Neural crest cell (in vitro differentiated cells): ENCODE measurements at regions not wholly inside any gene's neighbourhood (a gene's known extent, or its start where the extent isn't known, plus 50 kb on each side); places are given as distances from the start of the nearest gene placed in this dataset.

Experiments used
- DNase-seq: peaks from one replicate; pipeline ENCODE4 v3.0.0; 2021; ENCODE audit warnings: low read depth, mixed read lengths, low spot score
- H3K27ac Mint-ChIP-seq: one replicate; pipeline ENCODE4 v1.8.0; 2021; ENCODE audit warnings: mild to moderate bottlenecking, mixed read lengths; ENCODE audit not compliant: unreplicated experiment
- H3K27me3 Mint-ChIP-seq: 2 replicates; pipeline ENCODE4 v1.8.0; 2021; ENCODE audit warnings: low read depth, mild to moderate bottlenecking, mixed read lengths
- H3K36me3 Mint-ChIP-seq: 2 replicates; pipeline ENCODE4 v1.8.0; 2021; ENCODE audit warnings: low read depth, mild to moderate bottlenecking, mixed read lengths
- H3K4me1 Mint-ChIP-seq: 2 replicates; pipeline ENCODE4 v1.8.0; 2021; ENCODE audit warnings: mixed read lengths
- H3K4me3 Mint-ChIP-seq: one replicate; pipeline ENCODE4 v1.8.0; 2021; ENCODE audit warnings: mild to moderate bottlenecking, mixed read lengths
- H3K9me3 Mint-ChIP-seq: 2 replicates; pipeline ENCODE4 v1.8.0; 2021; ENCODE audit warnings: mixed read lengths
- TF ChIP-seq, protein P1 (sequence below): fragments of 200-600 bp; sonication (generic); conservative IDR thresholded peaks from 2 replicates; pipeline ENCODE4 v1.5.0; 2021; ENCODE audit warnings: antibody characterized with exemption, mild to moderate bottlenecking

DNA sequence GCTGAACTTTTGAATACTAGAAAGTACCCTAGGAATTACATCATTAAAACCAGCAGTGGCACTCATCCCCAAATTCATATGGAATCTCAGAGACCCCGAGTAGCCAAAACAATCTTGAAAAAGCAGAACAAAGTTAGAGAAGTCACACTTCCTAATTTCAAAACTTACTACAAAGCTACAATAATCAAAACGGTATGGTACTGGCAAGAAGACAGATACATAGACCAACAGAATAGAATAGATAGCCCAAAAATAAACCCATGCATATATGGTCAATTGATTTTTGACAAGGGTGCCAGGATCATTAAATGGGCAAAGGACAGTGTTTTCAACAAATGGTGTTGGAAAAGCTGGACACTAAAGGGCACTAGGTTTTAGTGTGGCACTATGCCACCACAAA, 176.0 kb upstream of the NDUFV2 start:
- DNase-seq, result no peak
- no peak overlapping the region for H3K27ac Mint-ChIP-seq
- no peaks in the 10 kb centered on the region for H3K4me1 Mint-ChIP-seq
- H3K27me3 Mint-ChIP-seq, result no peaks in the 10 kb centered on the region
- no peak overlapping the region for H3K4me3 Mint-ChIP-seq
- TF ChIP-seq, protein P1, sequence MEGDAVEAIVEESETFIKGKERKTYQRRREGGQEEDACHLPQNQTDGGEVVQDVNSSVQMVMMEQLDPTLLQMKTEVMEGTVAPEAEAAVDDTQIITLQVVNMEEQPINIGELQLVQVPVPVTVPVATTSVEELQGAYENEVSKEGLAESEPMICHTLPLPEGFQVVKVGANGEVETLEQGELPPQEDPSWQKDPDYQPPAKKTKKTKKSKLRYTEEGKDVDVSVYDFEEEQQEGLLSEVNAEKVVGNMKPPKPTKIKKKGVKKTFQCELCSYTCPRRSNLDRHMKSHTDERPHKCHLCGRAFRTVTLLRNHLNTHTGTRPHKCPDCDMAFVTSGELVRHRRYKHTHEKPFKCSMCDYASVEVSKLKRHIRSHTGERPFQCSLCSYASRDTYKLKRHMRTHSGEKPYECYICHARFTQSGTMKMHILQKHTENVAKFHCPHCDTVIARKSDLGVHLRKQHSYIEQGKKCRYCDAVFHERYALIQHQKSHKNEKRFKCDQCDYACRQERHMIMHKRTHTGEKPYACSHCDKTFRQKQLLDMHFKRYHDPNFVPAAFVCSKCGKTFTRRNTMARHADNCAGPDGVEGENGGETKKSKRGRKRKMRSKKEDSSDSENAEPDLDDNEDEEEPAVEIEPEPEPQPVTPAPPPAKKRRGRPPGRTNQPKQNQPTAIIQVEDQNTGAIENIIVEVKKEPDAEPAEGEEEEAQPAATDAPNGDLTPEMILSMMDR, result no peak
- peaks cover 19% of the 10 kb centered on the region for H3K9me3 Mint-ChIP-seq
- H3K36me3 Mint-ChIP-seq, result peaks cover 6% of the 10 kb centered on the region

DNA sequence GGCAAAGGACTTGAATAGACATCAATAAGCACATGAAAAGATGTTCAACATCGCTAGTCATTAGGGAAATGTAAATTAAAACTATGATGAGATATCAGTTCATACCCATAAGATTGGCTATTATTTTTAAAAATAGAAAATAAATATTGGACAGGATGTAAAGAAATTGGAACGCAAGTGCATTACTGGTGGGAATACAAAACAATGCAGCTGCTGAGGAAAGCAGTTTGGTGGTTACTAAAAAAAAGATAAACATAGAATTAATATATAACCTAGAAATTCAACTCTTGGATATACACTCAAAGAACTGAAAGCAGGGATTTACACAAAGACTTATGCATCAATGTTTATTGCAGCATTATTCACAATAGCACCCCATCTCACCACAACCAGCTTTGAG, 174.5 kb upstream of the NDUFV2 start:
- no peak for DNase-seq
- H3K9me3 Mint-ChIP-seq, result peaks cover 22% of the 10 kb centered on the region
- peaks cover 6% of the 10 kb centered on the region for H3K36me3 Mint-ChIP-seq

DNA sequence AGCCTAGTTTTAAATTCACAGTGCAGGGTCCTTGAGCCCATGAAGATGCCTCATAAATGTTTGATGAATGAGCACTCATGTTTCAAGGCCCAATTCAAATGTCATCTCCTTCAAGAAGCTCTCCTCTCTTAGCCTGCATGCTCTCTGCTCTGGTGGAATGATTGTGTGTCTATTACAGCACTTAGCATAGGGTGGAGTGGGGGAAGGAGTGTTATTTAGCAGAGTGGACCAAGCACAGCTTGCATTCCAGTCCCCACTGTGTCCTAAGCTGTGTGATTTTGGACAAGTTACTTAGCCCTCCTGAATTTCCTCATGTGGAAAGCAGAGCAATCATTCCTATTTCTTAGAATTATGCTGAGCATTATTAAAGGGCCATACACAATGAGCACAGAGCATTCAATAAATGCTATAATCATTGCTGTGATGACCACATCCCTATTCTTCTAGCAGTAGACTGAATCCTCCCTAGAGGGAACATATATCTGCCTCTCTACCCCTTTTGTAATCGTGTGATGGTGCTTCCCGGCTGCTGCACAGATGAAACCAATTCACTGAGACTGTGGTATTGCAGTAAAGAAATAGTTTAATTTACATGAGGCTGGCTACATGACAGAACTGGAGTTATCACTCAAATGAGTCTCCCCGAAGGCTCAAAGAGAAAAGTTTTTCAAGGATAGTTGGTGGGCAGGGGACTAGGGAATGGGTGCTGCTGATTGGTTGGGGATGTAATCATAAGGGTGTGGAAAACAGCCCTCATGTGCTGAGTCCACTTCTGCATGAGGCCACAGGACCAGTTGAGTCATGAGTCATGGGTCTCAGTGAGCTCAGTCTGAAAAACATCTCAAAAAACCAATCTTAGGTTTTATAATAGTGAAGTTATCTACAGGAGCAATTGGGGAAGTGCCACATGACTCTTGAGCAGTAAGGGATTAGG, 173.4 kb upstream of the NDUFV2 start:
- peaks cover 6% of the 10 kb centered on the region for H3K36me3 Mint-ChIP-seq
- no peak for DNase-seq
- H3K9me3 Mint-ChIP-seq, result peaks cover 22% of the 10 kb centered on the region
- no peaks in the 10 kb centered on the region for H3K4me1 Mint-ChIP-seq
- H3K4me3 Mint-ChIP-seq, result no peak overlapping the region
- H3K27me3 Mint-ChIP-seq, result no peaks in the 10 kb centered on the region
- TF ChIP-seq, protein P1, result no peak
- H3K27ac Mint-ChIP-seq, result no peak overlapping the region

More for the DNA sequence above, 174.5 kb upstream of the NDUFV2 start:
- TF ChIP-seq, protein P1, result no peak
- Mint-ChIP-seq H3K4me1 (no peaks in the 10 kb centered on the region), H3K4me3 (no peak overlapping the region), H3K27ac (no peak overlapping the region), H3K27me3 (no peaks in the 10 kb centered on the region)

DNA sequence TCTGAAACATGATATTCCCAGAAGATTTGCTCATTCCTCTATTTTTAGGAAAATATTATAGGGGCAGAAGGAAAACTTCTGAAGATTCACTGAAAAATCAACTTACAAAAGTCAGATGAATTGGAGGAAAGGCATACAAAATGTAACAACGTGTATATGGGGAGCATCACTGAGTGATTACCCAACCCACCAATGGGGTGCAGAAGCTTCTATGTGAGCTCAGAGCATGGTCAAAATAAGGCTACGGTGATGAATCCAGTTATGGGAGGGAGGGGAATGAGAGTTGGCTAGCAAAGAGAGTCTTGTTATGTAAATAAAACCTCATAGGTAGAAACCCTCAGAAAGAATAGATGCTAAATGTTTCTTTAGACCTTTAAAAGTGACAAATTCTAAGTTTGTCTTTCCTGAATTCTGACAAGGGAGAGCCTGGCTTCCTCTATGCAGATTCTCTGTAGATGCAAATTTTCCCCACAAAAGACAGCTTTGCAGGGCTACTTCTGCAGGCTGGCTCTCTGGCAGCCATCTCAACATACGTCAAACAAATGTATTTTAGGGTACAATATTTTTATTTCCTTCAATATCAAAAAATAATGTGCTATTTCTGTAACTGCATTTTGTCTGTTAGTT, 171.4 kb upstream of the NDUFV2 start:
- TF ChIP-seq, protein P1, result no peak
- Mint-ChIP-seq H3K4me1 (no peaks in the 10 kb centered on the region), H3K4me3 (no peak overlapping the region), H3K36me3 (peaks cover 6% of the 10 kb centered on the region), H3K9me3 (peaks cover 15% of the 10 kb centered on the region), H3K27me3 (no peaks in the 10 kb centered on the region), H3K27ac (no peak overlapping the region)
- DNase-seq, result no peak

DNA sequence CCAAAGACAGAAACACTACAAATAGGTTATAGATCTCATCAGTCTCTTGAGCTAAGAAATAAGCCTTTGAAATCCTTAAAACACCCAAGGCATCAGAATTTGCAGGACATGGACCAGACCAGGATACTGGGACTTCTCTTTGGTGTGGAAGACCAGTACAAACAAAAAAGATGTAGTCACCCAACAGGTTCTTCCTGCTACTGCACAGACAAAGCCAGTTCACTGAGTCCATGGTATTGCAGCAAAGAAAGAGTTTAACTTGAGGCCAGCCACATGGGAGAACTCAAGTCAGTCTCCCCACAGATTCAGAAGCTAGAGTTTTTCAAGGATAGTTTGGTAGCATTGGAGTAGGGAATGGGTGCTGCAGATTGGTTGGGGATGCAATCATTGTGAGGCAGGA, 169.6 kb upstream of the NDUFV2 start:
- TF ChIP-seq, protein P1, result no peak
- Mint-ChIP-seq H3K27ac (no peak overlapping the region), H3K4me3 (no peak overlapping the region), H3K9me3 (peaks cover 12% of the 10 kb centered on the region), H3K36me3 (peaks cover 3% of the 10 kb centered on the region), H3K27me3 (no peaks in the 10 kb centered on the region), H3K4me1 (peaks cover 5% of the 10 kb centered on the region)
- no peak for DNase-seq
